Brain microvascular endothelial cell (primary cell): ENCODE measurements at regions not wholly inside any gene's neighbourhood (a gene's known extent, or its start where the extent isn't known, plus 50 kb on each side); places are given as distances from the start of the nearest gene placed in this dataset.

Experiments used
- DNase-seq: peaks from one replicate; pipeline ENCODE4 v3.0.0-alpha.2; 2020
- H3K27ac ChIP-seq: fragments of 250-450 bp; sonication (Bioruptor Pico); 2 replicates; pipeline ENCODE4 v1.5.1; 2020; ENCODE audit warnings: mild to moderate bottlenecking, moderate library complexity
- H3K27me3 ChIP-seq: fragments of 250-450 bp; sonication (Bioruptor Pico); replicated peaks from 2 replicates; pipeline ENCODE4 v1.5.1; 2020; ENCODE audit warnings: mild to moderate bottlenecking
- H3K36me3 ChIP-seq: fragments of 250-450 bp; sonication (Bioruptor Pico); replicated peaks from 2 replicates; pipeline ENCODE4 v1.5.1; 2020; ENCODE audit warnings: mild to moderate bottlenecking
- H3K4me3 ChIP-seq: 2 replicates; pipeline ENCODE4 v1.5.1; 2011; ENCODE audit warnings: low read depth, mild to moderate bottlenecking, control low read depth, low read length, moderate library complexity
- CTCF ChIP-seq: IDR thresholded peaks from 2 replicates; pipeline ENCODE4 v1.5.1; 2011; ENCODE audit warnings: low read depth, mild to moderate bottlenecking, moderate library complexity, low read length, control low read depth, inconsistent platforms; ENCODE audit errors: missing control alignments
- in situ Hi-C: cut with HindIII; loops from 2 replicates; pipeline ENCODE4 v1.10.0; 2017; ENCODE audit warnings: low sequenced_read_pairs, low pct_ligation_motif_present

GRCh38 chr20:19019734-19020364 is 192.6 kb upstream of the SLC24A3 start:
- in situ Hi-C loops: no loop called here
- no peak for TF ChIP-seq CTCF
- DNase-seq: no peak

GRCh38 chr20:19021406-19022117 is 190.9 kb upstream of the SLC24A3 start:
- no peak overlapping the region for H3K27ac ChIP-seq
- no peak for DNase-seq
- in situ Hi-C loops: no loop called here
- TF ChIP-seq CTCF: no peak
- no peak overlapping the region for H3K4me3 ChIP-seq
- H3K36me3 ChIP-seq: no peaks in the 10 kb centered on the region
- no peaks in the 10 kb centered on the region for H3K27me3 ChIP-seq

More at GRCh38 chr20:19019734-19020364, 192.6 kb upstream of the SLC24A3 start:
- Histone ChIP-seq H3K4me3 (no peak overlapping the region), H3K27me3 (no peaks in the 10 kb centered on the region), H3K36me3 (no peaks in the 10 kb centered on the region), H3K27ac (no peak overlapping the region)

GRCh38 chr20:19022118-19022575 is 190.3 kb upstream of the SLC24A3 start:
- Histone ChIP-seq H3K27me3 (no peaks in the 10 kb centered on the region), H3K4me3 (no peak overlapping the region), H3K27ac (no peak overlapping the region), H3K36me3 (no peaks in the 10 kb centered on the region)
- no peak for DNase-seq
- in situ Hi-C loops: no loop called here
- no peak for TF ChIP-seq CTCF

GRCh38 chr20:19022791-19023448 is 189.5 kb upstream of the SLC24A3 start:
- TF ChIP-seq CTCF: no peak
- in situ Hi-C loops: no loop called here
- Histone ChIP-seq H3K27me3 (no peaks in the 10 kb centered on the region), H3K36me3 (no peaks in the 10 kb centered on the region), H3K27ac (no peak overlapping the region), H3K4me3 (no peak overlapping the region)
- no peak for DNase-seq

- no peak overlapping the region for H3K27ac ChIP-seq
- no peaks in the 10 kb centered on the region for H3K27me3 ChIP-seq
- TF ChIP-seq CTCF: no peak
- in situ Hi-C loops: no loop called here
- DNase-seq: no peak
- H3K4me3 ChIP-seq: no peak overlapping the region
- no peaks in the 10 kb centered on the region for H3K36me3 ChIP-seq
Observed at GRCh38 chr20:19024296-19025035, 188.0 kb upstream of the SLC24A3 start.
